ENCODE measurements at regions not wholly inside any gene's neighbourhood (a gene's known extent, or its start where the extent isn't known, plus 50 kb on each side); places are given as distances from the start of the nearest gene placed in this dataset.

GRCh38 chrX:25285598-25285997 is 269.8 kb upstream of the ARX start:
- no peak overlapping the region for H3K4me3 ChIP-seq
- H3K36me3 ChIP-seq: no peaks in the 10 kb centered on the region
- H3K27ac ChIP-seq: no peak overlapping the region
- H3K27me3 ChIP-seq (ENCODE audit: low read depth): no peaks in the 10 kb centered on the region
- intact Hi-C loops (cut with DNase I): no loop called here
- ATAC-seq: no peak
- TF ChIP-seq CTCF (IDR thresholded peaks at IDR 0.05): no peak
- no peaks in the 10 kb centered on the region for H3K4me1 ChIP-seq
- no peaks in the 10 kb centered on the region for H3K9me3 ChIP-seq
- DNase-seq: no peak

GRCh38 chrX:25279510-25279909 is 263.7 kb upstream of the ARX start:
- no peak for TF ChIP-seq CTCF (IDR thresholded peaks at IDR 0.05)
- H3K9me3 ChIP-seq: no peaks in the 10 kb centered on the region
- intact Hi-C loops (cut with DNase I): no loop called here
- DNase-seq (no peak), ATAC-seq (no peak)
- H3K36me3 ChIP-seq: no peaks in the 10 kb centered on the region
- H3K27ac ChIP-seq: no peak overlapping the region
- no peak overlapping the region for H3K4me3 ChIP-seq
- no peaks in the 10 kb centered on the region for H3K27me3 ChIP-seq (ENCODE audit: low read depth)
- H3K4me1 ChIP-seq: no peaks in the 10 kb centered on the region

- Histone ChIP-seq H3K27me3 (ENCODE audit: low read depth) (no peaks in the 10 kb centered on the region), H3K9me3 (no peaks in the 10 kb centered on the region), H3K27ac (no peak overlapping the region), H3K4me3 (no peak overlapping the region), H3K36me3 (no peaks in the 10 kb centered on the region), H3K4me1 (no peaks in the 10 kb centered on the region)
- DNase-seq (no peak), ATAC-seq (no peak)
- intact Hi-C loops (cut with DNase I): no loop called here
- TF ChIP-seq CTCF (IDR thresholded peaks at IDR 0.05): no peak
Measured at GRCh38 chrX:25278341-25278740, 262.6 kb upstream of the ARX start.

- Histone ChIP-seq H3K4me1 (no peaks in the 10 kb centered on the region), H3K9me3 (no peaks in the 10 kb centered on the region), H3K36me3 (no peaks in the 10 kb centered on the region), H3K27me3 (ENCODE audit: low read depth) (no peaks in the 10 kb centered on the region), H3K27ac (no peak overlapping the region), H3K4me3 (no peak overlapping the region)
- no peak for TF ChIP-seq CTCF (IDR thresholded peaks at IDR 0.05)
- intact Hi-C loops (cut with DNase I): no loop called here
- DNase-seq (no peak), ATAC-seq (no peak)
Measured at GRCh38 chrX:25277574-25277973, 261.8 kb upstream of the ARX start.

- no peaks in the 10 kb centered on the region for H3K27me3 ChIP-seq (ENCODE audit: low read depth)
- no peaks in the 10 kb centered on the region for H3K4me1 ChIP-seq
- H3K4me3 ChIP-seq: no peak overlapping the region
- no peak for ATAC-seq
- no peaks in the 10 kb centered on the region for H3K9me3 ChIP-seq
- DNase-seq: no peak
- intact Hi-C loops (cut with DNase I): no loop called here
- no peaks in the 10 kb centered on the region for H3K36me3 ChIP-seq
- no peak overlapping the region for H3K27ac ChIP-seq
- TF ChIP-seq CTCF (IDR thresholded peaks at IDR 0.05): no peak
Measured at GRCh38 chrX:25275159-25275558, 259.4 kb upstream of the ARX start.

- H3K9me3 ChIP-seq: no peaks in the 10 kb centered on the region
- no peak for ATAC-seq
- no peak for TF ChIP-seq CTCF (IDR thresholded peaks at IDR 0.05)
- H3K4me3 ChIP-seq: no peak overlapping the region
- no peak overlapping the region for H3K27ac ChIP-seq
- no peaks in the 10 kb centered on the region for H3K4me1 ChIP-seq
- intact Hi-C loops (cut with DNase I): no loop called here
- H3K27me3 ChIP-seq (ENCODE audit: low read depth): no peaks in the 10 kb centered on the region
- no peak for DNase-seq
- no peaks in the 10 kb centered on the region for H3K36me3 ChIP-seq
Measured at GRCh38 chrX:25241461-25241860, 225.7 kb upstream of the ARX start.

All from lower lobe of right lung (tissue), 2 donors.